GM19238 (cell line): ENCODE measurements at regions not wholly inside any gene's neighbourhood (a gene's known extent, or its start where the extent isn't known, plus 50 kb on each side); places are given as distances from the start of the nearest gene placed in this dataset.
"Not testable (repeated sequence)": the region's sequence is repeated elsewhere in the genome, so short reads cannot be mapped to it uniquely, and the experiment has no call there.

ENCODE experiments used
- DNase-seq: peaks from one replicate; pipeline ENCODE4 v3.0.0; 2011; ENCODE audit warnings: low spot score; ENCODE audit not compliant: insufficient read length

- no peak for DNase-seq
These were observed 132.7 kb upstream of the MEX3C start for GRCh38 chr18:51330148-51330547.

- no peak for DNase-seq
These were observed 133.3 kb upstream of the MEX3C start for GRCh38 chr18:51330739-51331138.

- DNase-seq: no peak
These were observed 139.9 kb upstream of the MEX3C start for GRCh38 chr18:51337406-51337805.

GRCh38 chr18:51339856-51340255 is 142.4 kb upstream of the MEX3C start:
- DNase-seq: no peak

- no peak for DNase-seq
These were observed 142.9 kb upstream of the MEX3C start for GRCh38 chr18:51340332-51340731.

GRCh38 chr18:51342815-51343214 is 145.3 kb upstream of the MEX3C start:
- DNase-seq: no peak

GRCh38 chr18:51345848-51346391 is 148.4 kb upstream of the MEX3C start:
- DNase-seq: no peak

- DNase-seq: no peak
These were observed 148.9 kb upstream of the MEX3C start for GRCh38 chr18:51346404-51346803.

- no peak for DNase-seq
These were observed 152.6 kb upstream of the MEX3C start for GRCh38 chr18:51350081-51350480.

- DNase-seq: no peak
These were observed 158.4 kb upstream of the MEX3C start for GRCh38 chr18:51355841-51356240.

GRCh38 chr18:51360301-51360700 is 162.8 kb upstream of the MEX3C start:
- DNase-seq: not testable (repeated sequence)

- DNase-seq: no peak
These were observed 163.8 kb upstream of the MEX3C start for GRCh38 chr18:51361130-51361860.

- no peak for DNase-seq
These were observed 165.9 kb upstream of the MEX3C start for GRCh38 chr18:51363384-51363783.

- DNase-seq: no peak
These were observed 173.5 kb upstream of the MEX3C start for GRCh38 chr18:51370996-51371395.

GRCh38 chr18:51371929-51372328 is 174.4 kb upstream of the MEX3C start:
- DNase-seq: no peak

GRCh38 chr18:51382081-51382480 is 184.6 kb upstream of the MEX3C start:
- DNase-seq: no peak

- no peak for DNase-seq
These were observed 185.6 kb upstream of the MEX3C start for GRCh38 chr18:51383116-51383515.

- DNase-seq: no peak
These were observed 186.2 kb upstream of the MEX3C start for GRCh38 chr18:51383711-51384110.

- no peak for DNase-seq
These were observed 187.8 kb upstream of the MEX3C start for GRCh38 chr18:51385270-51385669.

GRCh38 chr18:51390702-51391101 is 193.2 kb upstream of the MEX3C start:
- no peak for DNase-seq

- DNase-seq: no peak
These were observed 193.7 kb upstream of the MEX3C start for GRCh38 chr18:51391215-51391614.

GRCh38 chr18:51391731-51392130 is 194.2 kb upstream of the MEX3C start:
- DNase-seq: no peak

GRCh38 chr18:51397347-51397962 is 200.0 kb upstream of the MEX3C start:
- no peak for DNase-seq
